Dedifferentiated amniotic fluid mesenchymal stem cell (primary cell): ENCODE measurements at regions not wholly inside any gene's neighbourhood (a gene's known extent, or its start where the extent isn't known, plus 50 kb on each side); places are given as distances from the start of the nearest gene placed in this dataset.
"Not testable (repeated sequence)": the region's sequence is repeated elsewhere in the genome, so short reads cannot be mapped to it uniquely, and the experiment has no call there.

Experiments used
- DNase-seq: peaks from one replicate; pipeline ENCODE4 v3.0.0-alpha.2; 2016; ENCODE audit errors: extremely low spot score

DNA sequence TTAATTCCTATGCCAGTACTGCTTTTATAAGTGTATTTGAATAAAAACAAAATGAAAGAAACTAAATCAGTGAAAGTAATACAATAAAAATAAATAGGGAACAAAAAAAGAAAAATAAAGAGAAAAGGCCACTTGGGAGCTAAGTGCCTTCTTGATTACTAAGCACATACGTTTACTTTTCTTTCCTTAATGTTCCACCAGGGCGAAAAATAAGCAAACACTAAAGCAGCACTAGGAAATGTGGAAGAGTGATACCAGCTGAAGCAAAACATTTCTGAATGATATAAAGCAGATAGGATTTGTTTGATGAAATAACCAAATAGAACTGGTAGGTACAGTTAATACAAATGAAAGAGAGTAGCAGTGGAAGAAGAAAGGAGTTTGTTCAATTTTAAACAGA lies 132.8 kb upstream of the ZPLD1 start:
- DNase-seq = no peak

DNA sequence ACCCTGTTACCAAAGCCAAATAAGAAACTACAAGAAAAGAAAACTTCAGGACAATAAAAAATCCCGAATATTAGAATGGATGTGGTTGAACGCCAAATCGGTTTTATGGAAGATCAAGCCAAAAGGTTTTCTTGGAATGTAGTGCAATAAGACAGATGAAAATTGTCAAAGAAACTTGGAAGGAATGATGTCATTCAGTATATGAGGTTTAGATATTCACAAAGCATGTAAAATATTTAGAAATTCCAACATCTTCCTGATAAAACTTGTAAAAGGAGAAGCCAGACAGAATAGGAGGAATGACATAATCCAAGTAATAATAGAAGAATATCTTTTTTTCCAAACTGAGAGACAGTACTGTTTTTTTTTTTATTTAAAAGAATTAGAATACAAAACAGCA lies 130.3 kb upstream of the ZPLD1 start:
- DNase-seq = no peak

DNA sequence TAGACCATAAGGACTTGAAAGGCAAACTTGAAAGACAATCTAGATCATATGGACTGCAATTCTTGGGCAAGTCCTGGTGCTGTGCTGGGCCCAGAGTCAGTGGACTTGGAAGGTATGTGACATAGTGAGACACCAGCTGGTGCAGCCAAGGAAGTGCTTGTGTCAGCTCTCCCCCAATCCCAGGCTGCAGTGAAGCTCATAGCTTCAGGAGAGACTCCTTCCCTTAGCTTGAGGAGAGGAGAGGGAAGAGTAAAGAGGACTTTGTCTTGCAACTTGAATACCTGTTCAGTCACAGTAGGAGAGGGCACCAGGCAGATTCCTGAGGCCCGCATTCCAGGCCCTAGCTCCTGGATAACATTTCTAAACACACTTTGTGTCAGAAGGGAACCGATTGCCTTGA lies 127.4 kb upstream of the ZPLD1 start:
- no peak for DNase-seq

DNA sequence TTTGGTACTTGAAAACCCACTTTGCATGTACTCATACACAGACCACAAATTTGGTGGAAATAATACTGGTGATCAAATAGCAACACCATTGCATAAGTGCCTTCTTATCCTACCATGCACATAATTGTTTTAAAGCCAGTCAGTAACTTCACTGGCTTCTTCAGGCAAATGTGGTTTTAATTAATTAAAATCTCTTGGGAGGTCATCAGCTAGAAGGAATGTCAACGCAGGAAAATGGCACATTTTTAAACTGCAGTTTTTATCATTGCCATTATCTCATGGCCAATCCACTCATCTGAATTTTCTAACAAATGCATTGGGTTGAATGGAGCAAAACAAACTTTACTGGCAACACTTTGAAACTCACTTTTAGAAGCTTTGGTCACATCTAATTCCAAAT lies 105.7 kb upstream of the ZPLD1 start:
- no peak for DNase-seq

DNA sequence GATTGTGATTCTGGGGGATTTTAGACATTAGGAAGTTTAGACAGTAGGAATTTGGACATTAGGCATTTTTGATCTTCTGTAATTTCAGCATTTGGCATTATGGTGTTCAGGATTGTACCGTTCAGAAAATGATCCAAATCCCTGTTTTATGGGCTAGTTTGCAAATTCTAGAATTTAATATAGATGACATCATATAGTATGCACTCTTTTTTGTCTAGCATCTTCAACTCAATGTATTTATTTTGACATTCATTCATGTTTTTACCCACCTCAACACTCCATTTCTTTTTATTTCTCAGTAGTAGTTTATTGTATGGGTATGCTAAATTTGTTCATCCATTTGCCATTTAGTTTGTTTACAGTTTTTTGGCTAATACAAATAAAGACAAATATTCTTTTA lies 105.3 kb upstream of the ZPLD1 start:
- DNase-seq = no peak

DNA sequence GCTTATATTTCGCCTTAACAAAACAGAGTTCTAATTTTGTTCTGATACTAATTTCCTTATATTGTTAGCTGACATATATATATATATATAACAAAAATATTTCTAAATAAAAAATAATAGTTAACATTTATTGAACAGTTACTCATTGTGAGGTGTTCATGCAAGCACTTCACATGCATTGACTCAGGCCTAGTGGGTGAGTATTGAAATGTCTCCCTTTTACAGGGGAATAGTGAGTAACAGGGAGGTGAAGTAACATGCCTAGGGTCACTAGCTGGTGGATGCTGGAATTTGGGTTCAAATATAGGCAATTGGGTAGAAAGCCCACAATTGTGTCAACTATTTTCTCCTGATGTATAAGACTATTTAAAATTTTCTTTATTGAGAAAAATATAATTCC lies 102.6 kb upstream of the ZPLD1 start:
- DNase-seq = no peak

DNA sequence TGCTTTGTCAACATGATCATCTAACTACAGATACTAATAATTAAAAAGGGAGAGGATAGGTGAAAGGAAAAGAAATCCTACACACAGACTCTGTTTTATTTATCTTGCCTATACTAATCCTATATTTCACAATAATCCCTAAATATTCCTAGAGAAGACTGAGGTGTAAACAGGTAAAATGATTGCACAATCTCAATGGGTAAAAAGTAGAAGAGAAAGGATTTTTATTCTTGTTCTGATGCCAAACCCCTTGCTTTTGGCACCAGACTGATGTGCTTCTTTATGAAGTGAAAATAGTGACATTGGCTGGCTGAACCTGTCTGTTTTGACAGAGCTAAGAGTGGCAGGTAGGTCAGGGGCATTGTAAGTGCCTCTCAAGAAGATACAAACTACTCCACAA lies 101.9 kb upstream of the ZPLD1 start:
- no peak for DNase-seq

DNA sequence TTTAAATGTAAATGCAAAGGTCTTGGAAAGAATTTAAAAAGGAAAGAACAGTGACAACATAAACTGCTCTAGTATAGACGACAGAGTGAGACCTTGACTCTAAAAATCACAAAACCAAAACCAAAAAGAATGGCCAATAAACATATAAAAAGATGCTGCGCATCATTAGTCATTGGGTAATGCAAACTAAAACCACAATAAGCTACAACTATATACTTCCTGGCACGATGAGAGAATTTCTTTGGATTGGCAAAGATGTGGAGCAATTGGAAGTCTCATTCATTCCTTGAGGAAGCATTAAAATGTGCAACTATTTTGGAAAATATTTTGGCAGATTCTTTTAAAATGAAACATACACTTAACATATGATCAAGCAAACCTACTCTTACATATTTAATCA lies 98.7 kb upstream of the ZPLD1 start:
- DNase-seq = no peak

DNA sequence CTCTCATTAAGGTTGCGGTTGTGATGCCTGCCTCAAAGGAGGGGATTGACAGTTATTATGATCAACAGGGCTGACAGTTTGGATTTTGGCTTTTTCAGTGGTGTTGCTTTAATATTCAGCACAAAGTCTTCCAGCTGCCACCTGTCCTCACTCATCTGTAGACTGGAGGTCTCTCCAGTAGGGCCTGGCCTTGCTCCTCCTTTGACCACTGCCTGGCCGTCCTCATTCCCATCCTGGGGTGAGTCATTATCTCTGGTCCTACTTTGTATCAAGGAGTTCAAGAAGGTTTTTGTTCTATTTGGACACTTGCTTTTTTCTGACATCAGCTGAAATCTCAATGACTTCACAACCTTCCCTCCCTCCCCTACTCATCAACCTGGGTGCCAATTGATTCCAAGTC lies 95.1 kb upstream of the ZPLD1 start:
- no peak for DNase-seq

DNA sequence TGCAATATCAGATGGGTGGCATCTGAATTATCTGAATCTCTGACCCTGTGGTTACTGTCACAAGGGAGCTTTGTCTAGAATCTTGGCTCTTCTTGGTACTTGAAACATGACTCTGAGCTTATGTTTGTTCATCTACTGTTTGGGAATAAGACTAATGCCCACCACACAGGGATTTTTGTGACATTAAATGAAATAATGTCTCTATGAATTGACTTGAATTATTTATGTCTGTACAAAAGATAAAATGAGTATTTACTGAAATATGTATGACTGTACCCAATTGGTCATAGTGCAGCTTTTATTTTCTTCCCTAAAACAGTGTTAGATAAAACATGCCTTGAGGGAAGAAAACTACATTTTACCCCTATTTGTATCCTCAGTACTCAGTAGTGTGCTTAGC lies 87.9 kb upstream of the ZPLD1 start:
- no peak for DNase-seq

DNA sequence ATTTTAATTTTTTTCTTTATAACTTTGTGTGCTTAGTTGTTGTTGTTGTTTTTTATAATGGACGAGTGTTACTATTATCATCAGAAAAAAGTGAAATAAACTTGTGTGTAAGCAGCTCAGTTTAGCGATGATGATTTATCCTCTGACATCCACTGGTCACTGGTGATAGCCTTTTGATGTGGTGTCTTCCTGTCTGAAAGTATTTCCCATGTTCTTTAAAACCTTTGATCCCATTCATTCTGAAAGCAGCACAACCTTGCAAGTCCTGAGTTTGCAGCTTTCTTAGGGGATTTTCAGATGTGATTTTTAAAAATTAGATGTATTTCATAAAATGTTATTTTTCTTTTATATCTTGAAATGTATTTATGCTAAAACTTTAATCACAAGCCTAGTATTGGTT lies 85.9 kb upstream of the ZPLD1 start:
- DNase-seq = no peak

DNA sequence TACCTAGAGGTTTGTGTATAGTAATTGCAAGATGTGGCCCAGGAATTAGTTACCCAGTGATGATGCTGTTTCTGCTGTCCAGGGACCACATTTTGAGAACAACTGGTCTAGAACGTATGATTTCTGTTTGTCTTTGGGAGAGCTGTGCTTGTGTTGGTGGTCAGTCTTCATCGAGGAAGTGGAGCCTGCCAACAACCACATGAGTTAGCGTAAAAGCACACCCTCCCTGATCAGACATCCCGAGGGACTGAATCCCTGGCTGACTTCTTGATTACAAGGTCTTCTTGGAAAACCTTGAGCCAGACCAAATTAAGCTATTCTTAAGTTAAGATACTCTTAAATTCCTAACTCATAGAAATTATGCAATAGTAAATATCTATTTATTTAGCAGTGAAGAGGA lies 81.7 kb upstream of the ZPLD1 start:
- no peak for DNase-seq

DNA sequence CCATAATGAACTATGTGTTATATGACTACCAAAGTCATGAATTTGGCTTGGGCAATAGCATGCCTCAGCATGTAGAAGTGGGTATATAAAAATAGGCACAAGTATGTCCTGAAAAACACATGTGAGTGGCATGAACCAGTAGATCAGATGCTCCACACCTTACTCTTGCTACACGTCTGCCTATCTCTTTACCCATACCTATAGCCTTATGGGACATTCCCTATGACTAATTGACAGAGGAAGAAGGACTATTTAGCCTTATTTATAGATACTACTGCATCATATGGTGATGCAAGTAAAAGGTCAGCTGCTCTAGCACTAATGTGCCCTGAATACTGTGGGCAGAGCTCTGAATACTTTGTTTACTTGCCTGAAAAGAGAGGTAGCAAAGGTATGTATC lies 81.0 kb upstream of the ZPLD1 start:
- no peak for DNase-seq

DNA sequence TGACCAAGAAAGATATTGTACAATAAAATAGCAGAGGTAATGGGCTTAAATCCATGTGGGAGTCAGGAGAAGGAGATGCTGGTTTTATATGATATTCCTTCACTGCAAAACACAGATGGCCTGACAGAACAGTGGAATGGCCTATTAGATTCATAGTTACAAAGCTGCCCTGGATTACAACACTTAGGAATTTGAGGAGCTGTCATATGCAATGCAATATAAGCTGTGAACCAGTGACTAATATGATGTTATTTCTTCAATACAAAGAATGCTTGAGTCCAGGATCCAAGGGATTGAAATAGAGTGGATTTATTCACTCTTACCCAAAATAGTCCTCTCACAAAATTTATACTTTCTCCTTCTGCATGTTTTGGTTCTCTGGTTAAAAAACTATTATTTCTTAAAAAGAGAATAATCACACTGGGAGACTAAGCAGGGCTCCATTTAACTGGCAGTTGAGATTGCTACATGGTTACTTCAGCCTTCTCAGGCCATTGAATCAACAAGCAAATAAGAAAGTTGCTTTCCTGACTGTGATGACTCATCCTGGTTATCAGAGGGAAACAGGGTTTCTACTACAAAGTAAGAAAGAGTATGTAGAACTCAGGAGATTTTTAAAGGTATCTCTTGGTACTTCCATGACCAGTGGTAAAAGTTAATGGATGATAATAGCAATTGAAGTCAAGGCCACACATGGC lies 79.8 kb upstream of the ZPLD1 start:
- peak; percentile 63 for DNase-seq

DNA sequence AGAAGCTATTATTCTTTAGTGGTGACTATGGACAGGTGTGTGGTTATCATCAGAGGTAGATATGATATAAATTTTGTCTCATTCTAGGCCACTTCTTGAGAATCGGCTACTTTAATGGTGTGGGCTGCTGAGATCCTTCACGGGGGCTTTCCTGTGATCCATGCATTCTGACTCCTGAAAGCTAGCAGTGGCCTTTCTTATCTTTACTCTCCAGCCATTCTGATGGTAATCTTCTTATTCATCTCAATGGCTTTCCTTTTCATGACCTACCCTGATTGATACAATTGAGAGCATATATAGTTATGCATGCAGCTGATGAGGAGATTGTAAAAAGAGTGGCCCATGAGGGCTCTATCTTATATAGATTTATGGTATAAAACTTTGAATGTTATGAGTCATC lies 78.3 kb upstream of the ZPLD1 start:
- no peak for DNase-seq

DNA sequence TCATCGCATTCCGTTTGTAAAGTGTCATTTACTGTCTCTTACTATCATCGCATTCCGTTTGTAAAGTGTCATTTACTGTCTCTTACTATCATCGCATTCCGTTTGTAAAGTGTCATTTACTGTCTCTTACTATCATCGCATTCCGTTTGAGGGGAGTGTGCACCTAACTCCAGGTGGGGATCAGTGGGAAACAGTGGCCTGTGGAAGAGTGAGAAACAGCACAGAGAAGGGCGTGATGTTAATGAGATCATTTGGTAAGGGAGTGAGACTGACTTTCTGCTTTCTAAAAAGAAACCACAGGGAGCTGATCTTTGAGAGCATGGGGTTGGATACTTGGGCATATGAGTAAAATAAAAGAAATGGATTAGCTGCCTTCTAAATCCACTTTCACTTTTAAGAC lies 77.5 kb upstream of the ZPLD1 start:
- DNase-seq = not testable (repeated sequence)

DNA sequence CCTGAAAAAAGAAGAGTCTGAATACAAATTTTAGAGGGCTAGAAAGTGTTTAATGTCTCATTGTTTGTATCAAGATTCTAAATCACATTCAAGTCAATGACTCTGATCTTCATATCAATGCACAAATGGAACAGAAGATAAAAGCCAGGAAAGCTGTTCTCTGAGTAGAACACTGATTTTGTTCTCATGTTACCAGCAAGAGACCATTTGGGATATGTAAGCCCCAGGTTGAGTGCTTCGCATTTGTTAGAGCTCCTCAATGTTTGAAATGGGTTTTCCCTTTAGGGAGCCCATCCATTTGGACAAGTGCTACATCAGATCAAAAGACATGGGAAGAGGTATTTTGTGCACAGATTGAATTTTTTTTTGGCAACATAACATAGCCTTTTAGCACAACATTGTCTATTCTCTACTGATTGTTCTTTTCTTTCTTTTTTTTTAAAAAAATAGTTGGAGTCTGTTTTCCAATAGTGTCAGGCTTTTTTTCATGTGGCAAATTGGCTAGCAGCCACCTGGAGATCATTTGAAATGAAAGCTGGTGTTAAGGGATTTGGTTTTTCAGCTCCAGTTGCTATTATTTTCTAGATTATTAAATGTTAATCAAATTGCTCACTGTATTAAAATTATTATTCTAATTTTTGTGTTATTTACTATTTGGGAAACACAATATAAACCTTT lies 74.5 kb upstream of the ZPLD1 start:
- DNase-seq = no peak

DNA sequence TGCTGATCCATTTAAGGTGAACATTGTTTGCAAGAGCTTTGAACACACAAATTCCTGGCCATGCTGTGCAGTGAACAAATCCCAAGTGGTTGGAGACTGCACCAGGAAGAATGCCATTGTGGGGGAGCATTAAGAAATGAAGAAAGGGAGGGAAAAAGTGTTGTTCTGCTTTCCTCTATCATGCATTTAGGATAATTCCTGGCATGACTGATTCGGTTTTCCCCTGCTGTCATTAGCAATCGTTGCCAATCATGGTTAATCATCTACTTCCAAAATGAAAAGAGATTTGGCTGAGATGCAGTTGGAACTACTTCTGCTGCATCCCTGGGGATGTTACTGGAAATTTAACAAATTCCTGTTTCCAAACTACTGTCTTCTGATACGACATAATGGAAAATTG lies 73.7 kb upstream of the ZPLD1 start:
- DNase-seq = no peak

DNA sequence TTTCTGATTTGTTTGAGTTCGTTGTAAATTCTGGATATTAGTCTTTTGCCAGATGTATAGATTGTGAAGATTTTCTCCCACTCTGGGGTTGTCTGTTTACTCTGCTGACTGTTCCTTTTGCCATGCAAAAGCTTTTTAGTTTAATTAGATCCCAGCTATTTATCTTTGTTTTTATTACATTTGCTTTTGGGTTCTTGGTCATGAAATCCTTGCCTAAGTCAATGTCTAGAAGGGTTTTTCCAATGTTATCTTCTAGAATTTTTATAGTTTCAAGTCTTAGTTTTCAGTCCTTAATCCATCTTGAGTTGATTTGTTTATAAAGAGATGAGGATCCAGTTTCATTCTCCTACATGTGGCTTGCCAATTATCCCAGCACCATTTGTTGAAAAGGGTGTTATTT lies 68.7 kb upstream of the ZPLD1 start:
- not testable (repeated sequence) for DNase-seq

DNA sequence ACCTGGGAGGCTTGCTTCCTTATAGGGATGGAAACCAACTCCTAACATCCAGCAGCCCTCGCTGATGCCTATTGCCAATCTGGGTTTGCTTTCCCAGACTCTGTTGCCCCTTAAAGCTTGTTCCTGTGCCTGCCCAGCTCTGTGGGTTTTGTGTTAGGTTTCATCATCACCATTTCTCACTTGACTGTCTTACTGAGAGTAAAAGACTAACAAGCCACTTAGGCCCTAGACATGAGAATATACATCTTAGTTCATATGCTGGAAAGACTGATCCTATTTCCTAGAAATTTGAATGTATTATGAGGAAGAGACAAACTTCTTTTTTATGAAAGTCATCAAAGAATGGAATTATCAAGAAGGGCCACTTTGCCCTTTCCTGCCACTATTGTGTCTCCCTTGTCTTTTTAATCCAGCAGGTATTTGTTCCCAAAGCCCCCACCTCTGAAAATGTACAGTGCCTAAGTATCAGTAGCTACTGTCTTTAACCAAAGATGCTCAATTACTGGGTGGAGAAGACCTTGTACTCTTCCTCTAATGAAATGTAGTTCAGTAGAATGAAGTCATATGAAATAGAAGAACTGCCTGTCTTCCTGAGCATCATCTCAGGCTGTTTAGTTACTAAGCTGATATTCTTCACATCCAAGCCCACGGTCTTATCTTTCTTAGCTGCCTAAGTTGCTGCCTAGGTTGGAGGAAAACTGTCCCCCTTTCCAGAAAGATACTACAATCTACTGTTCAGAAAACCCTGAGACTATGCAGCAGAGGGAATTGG lies 59.8 kb upstream of the ZPLD1 start:
- DNase-seq = no peak

DNA sequence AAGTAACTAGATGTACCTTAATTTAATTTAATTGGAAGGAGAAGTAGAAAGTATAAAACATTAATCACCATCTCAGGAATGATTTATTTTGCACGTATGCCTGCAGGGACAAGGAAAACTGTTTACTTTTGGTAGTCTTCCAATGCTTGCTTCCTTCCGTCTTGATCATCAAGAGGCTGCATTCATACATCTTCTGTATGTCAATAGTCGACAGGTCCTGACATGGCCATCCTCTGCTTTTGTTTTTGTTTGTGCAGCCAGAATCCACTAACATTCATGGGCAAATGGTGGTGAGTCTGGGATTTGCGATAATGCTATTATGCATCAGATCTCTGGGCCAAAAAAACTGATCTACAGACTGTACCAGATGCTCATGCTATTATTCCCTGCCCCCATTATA lies 56.6 kb upstream of the ZPLD1 start:
- no peak for DNase-seq

DNA sequence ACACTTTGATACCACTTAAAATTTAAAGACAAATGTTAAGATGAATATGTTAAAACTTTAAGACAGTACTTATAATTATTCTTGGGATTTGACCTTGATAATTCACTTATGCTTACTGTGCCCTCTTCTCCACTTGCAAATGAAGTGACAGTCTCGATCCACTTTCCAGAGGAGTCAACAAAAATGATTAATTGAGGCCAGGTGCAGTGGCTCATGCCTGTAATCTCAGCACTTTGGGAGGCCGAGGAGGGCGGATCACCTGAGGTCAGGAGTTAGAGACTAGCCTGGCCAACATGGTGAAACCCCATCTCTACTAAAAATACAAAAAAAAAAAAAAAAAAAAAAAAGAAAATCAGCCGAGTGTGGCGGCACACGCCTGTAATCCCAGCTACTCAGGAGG lies 52.6 kb upstream of the ZPLD1 start:
- not testable (repeated sequence) for DNase-seq
